Uterus (tissue), 2 donors: ENCODE measurements at regions not wholly inside any gene's neighbourhood (a gene's known extent, or its start where the extent isn't known, plus 50 kb on each side); places are given as distances from the start of the nearest gene placed in this dataset.

ENCODE experiments used
- CTCF ChIP-seq, 4 experiments: fragments of 200-600 bp in 2 of 4; fragments of 450-650 bp in 2 of 4; sonication (generic) in 2 of 4; IDR thresholded peaks; one replicate each; pipeline ENCODE4 v1.5.1; 2016 to 2019; ENCODE audit warnings: antibody characterized with exemption in 4 of 4, mild to moderate bottlenecking in 2 of 4, moderate library complexity in 1 of 4
- POLR2A ChIP-seq, 2 donors: fragments of 450-650 bp; IDR thresholded peaks; one replicate each; pipeline ENCODE4 v1.6.1; 2016; ENCODE audit warnings: antibody characterized with exemption in 2 of 2, mild to moderate bottlenecking in 1 of 2, moderate library complexity in 1 of 2

- TF ChIP-seq CTCF (IDR thresholded peaks at IDR 0.05) (no peak), POLR2A (IDR thresholded peaks at IDR 0.05) (no peak)
These were observed 1156.8 kb upstream of the SEMA6A start for GRCh38 chr5:117731446-117731845.
